PC-3 (cell line): ENCODE measurements at regions not wholly inside any gene's neighbourhood (a gene's known extent, or its start where the extent isn't known, plus 50 kb on each side); places are given as distances from the start of the nearest gene placed in this dataset.

Experiments
- ATAC-seq: fragments of 200-7000 bp; cut with Tn5 transposase; 2 replicates; pipeline ENCODE4 v1.9.1; 2020; ENCODE audit warnings: mild to moderate bottlenecking, moderate library complexity
- BruUV-seq: library from RNA; stranded (reverse); fragments of 400-500 nt; replicated peaks from 2 replicates; lab custom pipeline; 2021; lab: Mats Ljungman, UMichigan
- CTCF ChIA-PET: fragments of 300-600 bp; sonication (Branson Sonifier 250); formaldehyde crosslinking; loops from one replicate; lab custom pipeline; 2022; ENCODE audit warnings: antibody characterized with exemption; lab: Charles Lee
- POLR2A ChIA-PET: fragments of 300-600 bp; sonication (Branson Sonifier 250); formaldehyde crosslinking; loops from one replicate; lab custom pipeline; 2022; ENCODE audit warnings: antibody characterized with exemption; ENCODE audit not compliant: unreplicated experiment; lab: Charles Lee
- DNase-seq: peaks from one replicate; pipeline ENCODE4 v3.0.0-alpha.2; 2015
- H2AFZ ChIP-seq: fragments of 300-600 bp; sonication (generic); 2 replicates; pipeline ENCODE4 v1.6.0; 2016; ENCODE audit warnings: antibody characterized with exemption, low read length
- H3F3A ChIP-seq: fragments of 300-600 bp; sonication (generic); one replicate; pipeline ENCODE4 v1.6.0; 2017; ENCODE audit warnings: antibody characterized with exemption, low read length, control low read depth, mild to moderate bottlenecking; ENCODE audit not compliant: unreplicated experiment
- H3K27ac ChIP-seq: fragments of 300-600 bp; sonication (generic); 2 replicates; pipeline ENCODE4 v1.5.1; 2016; ENCODE audit warnings: mild to moderate bottlenecking, low read length
- H3K27me3 ChIP-seq: fragments of 300-600 bp; sonication (generic); 2 replicates; pipeline ENCODE4 v1.6.1; 2016; ENCODE audit warnings: low read length, mixed read lengths
- H3K36me3 ChIP-seq: fragments of 300-600 bp; sonication (generic); 2 replicates; pipeline ENCODE4 v1.6.1; 2016; ENCODE audit warnings: low read depth, mixed run types, low read length, mixed read lengths
- H3K4me1 ChIP-seq: fragments of 300-600 bp; sonication (generic); 2 replicates; pipeline ENCODE4 v1.5.1; 2016; ENCODE audit warnings: low read length; ENCODE audit not compliant: insufficient read depth
- H3K4me2 ChIP-seq: fragments of 300-600 bp; sonication (generic); 2 replicates; pipeline ENCODE4 v1.6.0; 2016; ENCODE audit warnings: low read length
- H3K4me3 ChIP-seq: fragments of 300-600 bp; sonication (generic); 2 replicates; pipeline ENCODE4 v1.5.1; 2016; ENCODE audit warnings: mild to moderate bottlenecking, low read length, mixed read lengths
- H3K79me2 ChIP-seq: fragments of 300-600 bp; sonication (generic); 2 replicates; pipeline ENCODE4 v1.6.1; 2017; ENCODE audit warnings: low read length, mixed read lengths
- H3K9ac ChIP-seq: fragments of 300-600 bp; sonication (generic); 2 replicates; pipeline ENCODE4 v1.6.0; 2016; ENCODE audit warnings: mild to moderate bottlenecking, low read length
- H3K9me2 ChIP-seq: fragments of 300-600 bp; sonication (generic); replicated peaks from 2 replicates; pipeline ENCODE4 v1.6.1; 2016; ENCODE audit warnings: mixed run types, low read length, mixed read lengths
- H3K9me3 ChIP-seq: fragments of 300-600 bp; sonication (generic); 2 replicates; pipeline ENCODE4 v1.6.1; 2016; ENCODE audit warnings: low read length, mixed read lengths
- H4K20me1 ChIP-seq: fragments of 300-600 bp; sonication (generic); 2 replicates; pipeline ENCODE4 v1.6.1; 2016; ENCODE audit warnings: low read length, mixed read lengths
- EZH2 ChIP-seq: fragments of 300-600 bp; sonication (generic); IDR thresholded peaks from one replicate; pipeline ENCODE4 v1.6.1; 2017; ENCODE audit warnings: antibody characterized with exemption, mild to moderate bottlenecking, low read length; ENCODE audit not compliant: unreplicated experiment
- EZH2phosphoT487 ChIP-seq: fragments of 300-600 bp; sonication (generic); IDR thresholded peaks from 2 replicates; pipeline ENCODE4 v1.6.1; 2018; ENCODE audit warnings: mild to moderate bottlenecking, antibody characterized with exemption, low read length, borderline replicate concordance
- intact Hi-C: fragments of 100-400 bp; cut with micrococcal nuclease; formaldehyde crosslinking; loops from 2 replicates; pipeline ENCODE4 v1.9.0; 2023
- TF ChIP-seq, protein P1 (sequence below): fragments of 300-600 bp; sonication (generic); conservative IDR thresholded peaks from 2 replicates; pipeline ENCODE4 v1.5.1; 2017; ENCODE audit warnings: antibody characterized with exemption, low read depth, mild to moderate bottlenecking, low read length

DNA sequence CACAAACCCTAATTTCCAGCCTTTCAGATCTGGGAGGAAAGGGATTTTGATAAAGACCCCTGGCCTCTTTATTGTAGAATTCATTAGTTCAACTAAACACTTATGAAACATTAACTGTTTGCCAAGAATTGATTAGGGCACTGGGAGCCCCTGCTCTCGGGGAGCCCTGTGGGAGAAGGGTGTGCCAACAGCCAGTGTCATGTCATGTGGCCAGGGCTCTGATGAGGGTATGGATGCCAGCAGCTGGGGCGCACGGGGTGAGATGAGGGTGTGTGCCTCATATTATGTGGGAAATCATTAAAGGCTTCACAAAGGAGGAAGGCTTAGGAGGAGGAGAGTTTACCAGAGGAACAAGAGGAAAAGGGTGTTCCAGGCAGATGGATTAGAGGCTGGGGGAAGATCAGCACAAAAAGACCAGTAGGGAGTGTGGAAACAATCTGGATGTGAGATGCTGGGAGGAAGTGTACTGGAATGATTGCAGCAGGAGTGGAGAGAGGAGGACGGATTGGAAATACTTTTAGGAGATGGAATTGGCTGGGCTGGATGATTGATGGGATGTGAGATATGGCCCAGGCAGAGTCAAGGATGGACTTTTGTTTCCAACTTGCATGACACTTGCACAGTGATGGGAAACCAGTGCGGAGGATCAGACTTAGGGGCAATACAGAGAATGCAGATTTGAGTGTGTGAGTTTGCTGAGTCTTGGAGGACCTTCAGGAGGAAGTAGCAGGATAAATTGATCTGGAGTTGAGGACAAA lies 137.8 kb downstream of the CSNK2A3 start:
- Histone ChIP-seq H3K27ac (no peak overlapping the region), H2AFZ (no peak overlapping the region), H3K4me1 (no peaks in the 10 kb centered on the region), H4K20me1 (no peaks in the 10 kb centered on the region), H3K79me2 (no peaks in the 10 kb centered on the region), H3K4me3 (no peak overlapping the region), H3K36me3 (no peaks in the 10 kb centered on the region), H3K9me3 (no peaks in the 10 kb centered on the region), H3K4me2 (no peak overlapping the region), H3K9ac (no peak overlapping the region), H3K9me2 (no peaks in the 10 kb centered on the region), H3F3A (no peaks in the 10 kb centered on the region), H3K27me3 (0 out of 2 replicates have a peak, but pooled peaks cover 4% of the 10 kb centered on the region)
- CTCF ChIA-PET: no interaction called here
- intact Hi-C loops: no loop called here
- no TSS peak for BruUV-seq
- DNase-seq (no peak), ATAC-seq (no peak)
- POLR2A ChIA-PET: no interaction called here
- no peak for TF ChIP-seq EZH2
- TF ChIP-seq, protein P1, sequence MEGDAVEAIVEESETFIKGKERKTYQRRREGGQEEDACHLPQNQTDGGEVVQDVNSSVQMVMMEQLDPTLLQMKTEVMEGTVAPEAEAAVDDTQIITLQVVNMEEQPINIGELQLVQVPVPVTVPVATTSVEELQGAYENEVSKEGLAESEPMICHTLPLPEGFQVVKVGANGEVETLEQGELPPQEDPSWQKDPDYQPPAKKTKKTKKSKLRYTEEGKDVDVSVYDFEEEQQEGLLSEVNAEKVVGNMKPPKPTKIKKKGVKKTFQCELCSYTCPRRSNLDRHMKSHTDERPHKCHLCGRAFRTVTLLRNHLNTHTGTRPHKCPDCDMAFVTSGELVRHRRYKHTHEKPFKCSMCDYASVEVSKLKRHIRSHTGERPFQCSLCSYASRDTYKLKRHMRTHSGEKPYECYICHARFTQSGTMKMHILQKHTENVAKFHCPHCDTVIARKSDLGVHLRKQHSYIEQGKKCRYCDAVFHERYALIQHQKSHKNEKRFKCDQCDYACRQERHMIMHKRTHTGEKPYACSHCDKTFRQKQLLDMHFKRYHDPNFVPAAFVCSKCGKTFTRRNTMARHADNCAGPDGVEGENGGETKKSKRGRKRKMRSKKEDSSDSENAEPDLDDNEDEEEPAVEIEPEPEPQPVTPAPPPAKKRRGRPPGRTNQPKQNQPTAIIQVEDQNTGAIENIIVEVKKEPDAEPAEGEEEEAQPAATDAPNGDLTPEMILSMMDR: no peak
- no peak for TF ChIP-seq EZH2phosphoT487

DNA sequence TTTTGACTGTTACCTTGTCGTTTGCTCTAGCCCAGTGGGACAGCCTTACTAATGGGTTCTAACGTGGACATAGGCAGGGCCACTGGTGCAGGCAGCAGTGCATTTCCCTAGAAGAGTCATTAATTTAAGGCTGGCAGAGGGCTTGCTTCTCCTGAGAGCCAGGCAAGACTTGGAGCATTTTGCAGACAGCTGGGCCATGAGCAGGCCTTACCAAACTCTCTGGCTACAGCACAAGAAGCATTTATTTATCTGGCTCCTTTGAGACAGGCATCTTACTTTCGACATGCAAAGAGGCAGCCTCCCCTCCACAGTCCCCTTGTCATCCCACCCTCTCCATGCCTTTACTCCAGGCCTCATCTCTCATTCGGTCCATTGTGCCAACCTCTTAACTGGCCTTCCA lies 139.9 kb downstream of the CSNK2A3 start:
- CTCF ChIA-PET: no interaction called here
- H2AFZ ChIP-seq: no peak overlapping the region
- no TSS peak for BruUV-seq
- no peaks in the 10 kb centered on the region for H4K20me1 ChIP-seq
- no peak overlapping the region for H3K27ac ChIP-seq
- H3F3A ChIP-seq: no peaks in the 10 kb centered on the region
- TF ChIP-seq, protein P1: no peak
- no peak for TF ChIP-seq EZH2
- TF ChIP-seq EZH2phosphoT487: no peak
- no peaks in the 10 kb centered on the region for H3K9me3 ChIP-seq
- ATAC-seq (no peak), DNase-seq (no peak)
- H3K9ac ChIP-seq: no peak overlapping the region
- H3K4me3 ChIP-seq: no peak overlapping the region
- intact Hi-C loops: no loop called here
- 0 out of 2 replicates have a peak, but pooled peaks cover 4% of the 10 kb centered on the region for H3K27me3 ChIP-seq
- no peaks in the 10 kb centered on the region for H3K9me2 ChIP-seq
- H3K4me2 ChIP-seq: no peak overlapping the region
- no peaks in the 10 kb centered on the region for H3K79me2 ChIP-seq
- H3K4me1 ChIP-seq: no peaks in the 10 kb centered on the region
- POLR2A ChIA-PET: no interaction called here
- H3K36me3 ChIP-seq: no peaks in the 10 kb centered on the region

DNA sequence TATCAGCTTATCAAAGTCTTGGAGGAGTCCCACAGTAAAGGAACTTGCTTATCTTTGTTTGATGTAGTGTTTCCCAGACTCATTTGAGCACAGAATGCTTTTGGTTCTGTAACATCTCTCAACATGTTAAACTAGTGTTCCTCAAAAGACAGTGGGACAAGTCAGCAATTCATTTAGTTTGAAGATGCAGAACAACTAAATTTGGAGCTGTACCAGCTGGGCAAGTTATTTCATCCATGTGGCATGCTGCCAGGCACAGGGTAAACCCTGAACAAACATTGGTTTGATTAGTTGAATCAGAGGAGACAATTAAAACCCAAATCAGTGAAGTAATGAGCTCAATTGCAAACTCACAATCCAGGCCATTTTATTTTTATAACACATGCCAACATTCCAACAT lies 141.2 kb downstream of the CSNK2A3 start:
- no peak overlapping the region for H3K4me3 ChIP-seq
- H3F3A ChIP-seq: no peaks in the 10 kb centered on the region
- H3K9me3 ChIP-seq: no peaks in the 10 kb centered on the region
- H3K9me2 ChIP-seq: no peaks in the 10 kb centered on the region
- H3K9ac ChIP-seq: no peak overlapping the region
- H2AFZ ChIP-seq: no peak overlapping the region
- DNase-seq: peak; percentile 12
- TF ChIP-seq EZH2phosphoT487 (no peak), EZH2 (no peak)
- TF ChIP-seq, protein P1: no peak
- no peak overlapping the region for H3K4me2 ChIP-seq
- BruUV-seq: no TSS peak
- H3K27me3 ChIP-seq: peaks cover 12% of the 10 kb centered on the region
- intact Hi-C loops: no loop called here
- no peak for ATAC-seq
- ChIA-PET CTCF (no interaction called here), POLR2A (no interaction called here)
- H4K20me1 ChIP-seq: no peaks in the 10 kb centered on the region
- H3K79me2 ChIP-seq: no peaks in the 10 kb centered on the region
- no peaks in the 10 kb centered on the region for H3K4me1 ChIP-seq
- no peak overlapping the region for H3K27ac ChIP-seq
- no peaks in the 10 kb centered on the region for H3K36me3 ChIP-seq
